H9 (cell line): ENCODE measurements at regions not wholly inside any gene's neighbourhood (a gene's known extent, or its start where the extent isn't known, plus 50 kb on each side); places are given as distances from the start of the nearest gene placed in this dataset.
"Not testable (repeated sequence)": the region's sequence is repeated elsewhere in the genome, so short reads cannot be mapped to it uniquely, and the experiment has no call there.

ENCODE experiments used
- DNase-seq: peaks from one replicate; pipeline ENCODE4 v3.0.0-alpha.2; 2017
- H2AFZ ChIP-seq: one replicate; pipeline ENCODE4 v1.6.1; 2013; ENCODE audit warnings: mild to moderate bottlenecking, low read length, control low read depth, moderate library complexity
- H2AK5ac ChIP-seq: 2 replicates; pipeline ENCODE4 v1.6.1; 2013; ENCODE audit warnings: low read length, control low read depth, mixed read lengths; ENCODE audit not compliant: insufficient read length
- H2BK120ac ChIP-seq: one replicate; pipeline ENCODE4 v1.6.1; 2013; ENCODE audit warnings: low read depth, mild to moderate bottlenecking, low read length, control low read depth, inconsistent platforms; ENCODE audit not compliant: poor library complexity, severe bottlenecking
- H2BK12ac ChIP-seq: 2 replicates; pipeline ENCODE4 v1.6.1; 2013; ENCODE audit warnings: low read length, control low read depth, mixed read lengths, low read depth; ENCODE audit not compliant: insufficient read length
- H2BK15ac ChIP-seq: 2 replicates; pipeline ENCODE4 v1.6.1; 2013; ENCODE audit warnings: low read depth, low read length, control low read depth
- H2BK20ac ChIP-seq: one replicate; pipeline ENCODE4 v1.6.1; 2013; ENCODE audit warnings: low read depth, mild to moderate bottlenecking, low read length, control low read depth, inconsistent platforms; ENCODE audit not compliant: poor library complexity, severe bottlenecking
- H2BK5ac ChIP-seq: 2 replicates; pipeline ENCODE4 v1.6.1; 2013; ENCODE audit warnings: low read length, control low read depth, mixed read lengths; ENCODE audit not compliant: insufficient read length
- H3K14ac ChIP-seq: 2 replicates; pipeline ENCODE4 v1.6.1; 2013; ENCODE audit warnings: low read length, control low read depth; ENCODE audit not compliant: insufficient read depth
- H3K18ac ChIP-seq: 2 replicates; pipeline ENCODE4 v1.6.1; 2013; ENCODE audit warnings: low read depth, mild to moderate bottlenecking, mixed read lengths, low read length, control low read depth; ENCODE audit not compliant: insufficient read length
- H3K23ac ChIP-seq: 2 replicates; pipeline ENCODE4 v1.6.1; 2013; ENCODE audit warnings: low read length, control low read depth, mixed read lengths, low read depth; ENCODE audit not compliant: insufficient read length
- H3K23me2 ChIP-seq: 2 replicates; pipeline ENCODE4 v1.6.1; 2013; ENCODE audit warnings: low read depth, mild to moderate bottlenecking, mixed read lengths, low read length, control low read depth; ENCODE audit not compliant: insufficient read length, poor library complexity, severe bottlenecking
- H3K27ac ChIP-seq: 2 replicates; pipeline ENCODE4 v1.5.1; 2013; ENCODE audit warnings: low read length, control low read depth, mixed read lengths, low read depth; ENCODE audit not compliant: insufficient read length
- H3K27me3 ChIP-seq: 2 replicates; pipeline ENCODE4 v1.6.1; 2013; ENCODE audit warnings: low read length, control low read depth, inconsistent platforms; ENCODE audit not compliant: insufficient read depth
- H3K4ac ChIP-seq: 2 replicates; pipeline ENCODE4 v1.6.1; 2013; ENCODE audit warnings: low read depth, mild to moderate bottlenecking, control low read depth, inconsistent platforms, low read length, moderate library complexity
- H3K4me1 ChIP-seq: 2 replicates; pipeline ENCODE4 v1.6.1; 2013; ENCODE audit warnings: low read length, control low read depth, inconsistent platforms; ENCODE audit not compliant: insufficient read depth
- H3K4me2 ChIP-seq: 2 replicates; pipeline ENCODE4 v1.6.1; 2013; ENCODE audit warnings: low read length, control low read depth, mixed read lengths; ENCODE audit not compliant: insufficient read length, insufficient read depth
- H3K56ac ChIP-seq: 2 replicates; pipeline ENCODE4 v1.6.1; 2013; ENCODE audit warnings: low read depth, mild to moderate bottlenecking, mixed read lengths, low read length, control low read depth; ENCODE audit not compliant: insufficient read length
- H3K79me1 ChIP-seq: 2 replicates; pipeline ENCODE4 v1.6.1; 2013; ENCODE audit warnings: low read depth, mild to moderate bottlenecking, moderate library complexity, low read length, control low read depth, inconsistent platforms; ENCODE audit not compliant: insufficient read depth, poor library complexity, severe bottlenecking
- H3K79me2 ChIP-seq: 2 replicates; pipeline ENCODE4 v1.6.1; 2013; ENCODE audit warnings: low read length, control low read depth, inconsistent platforms; ENCODE audit not compliant: insufficient read depth
- H3K9ac ChIP-seq: 2 replicates; pipeline ENCODE4 v1.6.1; 2013; ENCODE audit warnings: low read length, control low read depth, mixed read lengths; ENCODE audit not compliant: insufficient read length; ENCODE audit errors: extremely low read depth
- H3K9me3 ChIP-seq: one replicate; pipeline ENCODE4 v1.6.1; 2013; ENCODE audit warnings: low read depth, low read length, inconsistent platforms; ENCODE audit not compliant: control insufficient read depth
- H3T11ph ChIP-seq: one replicate; pipeline ENCODE4 v1.6.1; 2013; ENCODE audit warnings: mild to moderate bottlenecking, low read length, control low read depth, inconsistent platforms
- H4K20me1 ChIP-seq: one replicate; pipeline ENCODE4 v1.6.1; 2013; ENCODE audit not compliant: control insufficient read depth, insufficient read length, insufficient read depth
- H4K5ac ChIP-seq: 2 replicates; pipeline ENCODE4 v1.6.1; 2013; ENCODE audit warnings: low read depth, mild to moderate bottlenecking, mixed read lengths, low read length, control low read depth; ENCODE audit not compliant: insufficient read length
- H4K8ac ChIP-seq: replicated peaks from 2 replicates; pipeline ENCODE4 v1.6.1; 2013; ENCODE audit warnings: low read length, control low read depth, mixed read lengths, low read depth; ENCODE audit not compliant: insufficient read length
- H4K91ac ChIP-seq: 2 replicates; pipeline ENCODE4 v1.6.1; 2013; ENCODE audit warnings: low read depth, mild to moderate bottlenecking, moderate library complexity, mixed read lengths, low read length, control low read depth; ENCODE audit not compliant: insufficient read length
- H3K27ac Mint-ChIP-seq, 3 experiments: 2 replicates in 2 of 3; 3 replicates in 1 of 3; pipeline ENCODE4 v1.8.0; 2020 to 2021; ENCODE audit warnings: mixed read lengths in 3 of 3, mild to moderate bottlenecking in 1 of 3, moderate library complexity in 1 of 3
- H3K27me3 Mint-ChIP-seq: 2 replicates; pipeline ENCODE4 v1.8.0; 2021; ENCODE audit warnings: low read depth, mild to moderate bottlenecking, moderate library complexity, mixed read lengths
- H3K36me3 Mint-ChIP-seq, 3 experiments: 2 replicates in 2 of 3; 3 replicates in 1 of 3; pipeline ENCODE4 v1.8.0; 2020 to 2021; ENCODE audit warnings: low read depth in 3 of 3, mixed read lengths in 3 of 3; ENCODE audit not compliant: insufficient read depth in 1 of 3
- H3K4me1 Mint-ChIP-seq, 2 experiments: 2 replicates each; pipeline ENCODE4 v1.8.0; 2020; ENCODE audit warnings: mixed read lengths in 2 of 2
- H3K4me3 Mint-ChIP-seq, 2 experiments: 2 replicates in 1 of 2; 3 replicates in 1 of 2; pipeline ENCODE4 v1.8.0; 2020 to 2021; ENCODE audit warnings: mild to moderate bottlenecking in 2 of 2, mixed read lengths in 2 of 2, moderate library complexity in 1 of 2
- H3K9me3 Mint-ChIP-seq, 2 experiments: 2 replicates in 1 of 2; 3 replicates in 1 of 2; pipeline ENCODE4 v1.8.0; 2020; ENCODE audit warnings: mild to moderate bottlenecking in 2 of 2, mixed read lengths in 2 of 2, moderate library complexity in 1 of 2
- WGBS: extraction: QIAGEN DNeasy Blood & Tissue Kit; methylation state at CpG from one replicate; pipeline ENCODE4 v1.1.7; 2013; ENCODE audit warnings: missing lambda C conversion rate, low lambda C conversion rate, mixed read lengths; ENCODE audit not compliant: insufficient read length; ENCODE audit errors: extremely low coverage; 5-methylcytosine and 5-hydroxymethylcytosine counted together
- TF ChIP-seq, protein P1 (sequence below): fragments of 200-600 bp; sonication (generic); conservative IDR thresholded peaks from 3 replicates; pipeline ENCODE4 v1.8.0; 2021; ENCODE audit warnings: antibody characterized with exemption, mild to moderate bottlenecking

DNA sequence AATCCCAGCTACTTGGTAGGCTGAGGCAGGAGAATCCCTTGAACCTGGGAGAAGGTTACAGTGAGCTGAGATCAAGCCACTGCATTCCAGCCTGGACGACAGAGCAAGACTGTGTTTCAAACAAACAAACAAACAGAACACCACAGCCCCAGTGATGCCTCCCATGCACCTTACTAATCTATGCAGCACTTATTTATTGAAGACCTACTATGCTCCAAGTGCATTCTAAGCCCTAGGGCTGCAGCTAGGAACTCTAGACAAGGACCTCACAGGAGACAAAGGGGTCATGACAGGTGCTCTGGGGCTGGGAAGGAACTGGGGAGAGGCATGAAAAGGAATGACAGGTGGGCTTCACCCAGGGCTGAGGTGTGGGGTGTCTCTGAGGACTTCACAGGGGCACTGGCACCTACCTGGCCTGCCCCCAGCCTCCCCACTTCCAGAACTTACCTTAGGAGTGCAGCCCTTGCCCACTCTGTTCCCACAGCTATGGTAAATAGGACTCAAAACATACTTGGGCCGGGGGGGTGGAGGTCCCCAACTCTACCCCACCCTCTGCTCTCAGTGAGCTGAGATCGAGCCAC lies 69.4 kb downstream of the C9orf50 start:
- Histone ChIP-seq H2BK15ac (no peak overlapping the region), H3K27me3 (peaks cover 6% of the 10 kb centered on the region; the same call in 1 of the 2 replicates), H4K5ac (no peak overlapping the region), H3K18ac (no peak overlapping the region), H3K9me3 (no peaks in the 10 kb centered on the region), H3K56ac (no peak overlapping the region), H2BK20ac (no peak overlapping the region), H3K79me2 (no peaks in the 10 kb centered on the region), H3K9ac (no peak overlapping the region), H3K23me2 (peaks cover 6% of the 10 kb centered on the region), H3K14ac (no peak overlapping the region), H3K4me2 (no peak overlapping the region), H3T11ph (no peak overlapping the region), H3K4me1 (no peaks in the 10 kb centered on the region; the same call in 1 of the 2 replicates), H2BK120ac (no peak overlapping the region), H4K20me1 (no peaks in the 10 kb centered on the region), H2BK12ac (no peak overlapping the region), H2AK5ac (no peak overlapping the region), H3K27ac (no peak overlapping the region), H3K79me1 (no peaks in the 10 kb centered on the region), H2BK5ac (no peak overlapping the region), H3K23ac (no peak overlapping the region), H3K4ac (no peak overlapping the region), H2AFZ (no peak overlapping the region), H4K91ac (no peak overlapping the region), H4K8ac (no peak overlapping the region)
- DNase-seq = no peak
- Mint-ChIP-seq H3K4me3 (no peak overlapping the region), H3K9me3 (no peaks in the 10 kb centered on the region), H3K4me1 (peaks cover 19 to 34% of the 10 kb centered on the region in 2 experiments), H3K27me3 (peaks cover 61% of the 10 kb centered on the region), H3K36me3 (no peaks in the 10 kb centered on the region), H3K27ac (no peak overlapping the region)
- WGBS = no CpG with 5 or more reads among the region's 3 CpGs
- TF ChIP-seq, protein P1, sequence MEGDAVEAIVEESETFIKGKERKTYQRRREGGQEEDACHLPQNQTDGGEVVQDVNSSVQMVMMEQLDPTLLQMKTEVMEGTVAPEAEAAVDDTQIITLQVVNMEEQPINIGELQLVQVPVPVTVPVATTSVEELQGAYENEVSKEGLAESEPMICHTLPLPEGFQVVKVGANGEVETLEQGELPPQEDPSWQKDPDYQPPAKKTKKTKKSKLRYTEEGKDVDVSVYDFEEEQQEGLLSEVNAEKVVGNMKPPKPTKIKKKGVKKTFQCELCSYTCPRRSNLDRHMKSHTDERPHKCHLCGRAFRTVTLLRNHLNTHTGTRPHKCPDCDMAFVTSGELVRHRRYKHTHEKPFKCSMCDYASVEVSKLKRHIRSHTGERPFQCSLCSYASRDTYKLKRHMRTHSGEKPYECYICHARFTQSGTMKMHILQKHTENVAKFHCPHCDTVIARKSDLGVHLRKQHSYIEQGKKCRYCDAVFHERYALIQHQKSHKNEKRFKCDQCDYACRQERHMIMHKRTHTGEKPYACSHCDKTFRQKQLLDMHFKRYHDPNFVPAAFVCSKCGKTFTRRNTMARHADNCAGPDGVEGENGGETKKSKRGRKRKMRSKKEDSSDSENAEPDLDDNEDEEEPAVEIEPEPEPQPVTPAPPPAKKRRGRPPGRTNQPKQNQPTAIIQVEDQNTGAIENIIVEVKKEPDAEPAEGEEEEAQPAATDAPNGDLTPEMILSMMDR = no peak

DNA sequence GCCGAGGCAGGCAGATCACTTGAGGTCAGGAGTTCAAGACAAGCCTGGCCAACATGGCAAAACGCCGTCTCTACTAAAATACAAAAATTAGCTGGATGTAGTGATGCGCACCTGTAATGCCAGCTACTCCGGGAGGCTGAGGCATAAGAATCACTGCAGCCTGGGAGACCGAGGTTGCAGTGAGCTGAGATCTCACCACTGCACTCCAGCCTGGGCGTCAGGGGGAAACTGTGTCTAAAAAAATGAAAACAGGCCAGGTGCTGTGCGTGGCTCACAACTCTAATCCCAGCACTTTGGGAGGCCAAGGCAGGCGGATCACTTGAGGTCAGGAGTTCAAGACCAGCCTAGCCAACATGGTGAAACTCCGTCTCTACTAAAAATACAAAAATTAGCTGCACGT lies 69.9 kb downstream of the C9orf50 start:
- not testable (repeated sequence) for DNase-seq, H2BK12ac ChIP-seq, H2BK20ac ChIP-seq, H4K5ac ChIP-seq, H3K4ac ChIP-seq, H2AK5ac ChIP-seq, H4K8ac ChIP-seq, H2BK120ac ChIP-seq, H3K23ac ChIP-seq, H3K14ac ChIP-seq, H3K27ac ChIP-seq, H3K4me2 ChIP-seq, H2BK5ac ChIP-seq, H2AFZ ChIP-seq, H3K18ac ChIP-seq, H3K56ac ChIP-seq, H3T11ph ChIP-seq, H3K9me3 Mint-ChIP-seq, H4K20me1 ChIP-seq, H3K79me2 ChIP-seq, H3K27ac Mint-ChIP-seq, H3K9ac ChIP-seq, H3K27me3 ChIP-seq, H3K23me2 ChIP-seq, H4K91ac ChIP-seq, H3K9me3 ChIP-seq, H3K79me1 ChIP-seq, H3K36me3 Mint-ChIP-seq, H2BK15ac ChIP-seq, H3K4me1 ChIP-seq
- peaks cover 66% of the 10 kb centered on the region for H3K27me3 Mint-ChIP-seq
- H3K4me1 Mint-ChIP-seq = peaks cover 16 to 29% of the 10 kb centered on the region in 2 experiments
- WGBS = no CpG with 5 or more reads among the region's 11 CpGs
- H3K4me3 Mint-ChIP-seq = peak overlapping the region; percentile 64 to 83; a peak in 4 of 5 replicates
